ENCODE measurements at regions not wholly inside any gene's neighbourhood (a gene's known extent, or its start where the extent isn't known, plus 50 kb on each side); places are given as distances from the start of the nearest gene placed in this dataset.

DNA sequence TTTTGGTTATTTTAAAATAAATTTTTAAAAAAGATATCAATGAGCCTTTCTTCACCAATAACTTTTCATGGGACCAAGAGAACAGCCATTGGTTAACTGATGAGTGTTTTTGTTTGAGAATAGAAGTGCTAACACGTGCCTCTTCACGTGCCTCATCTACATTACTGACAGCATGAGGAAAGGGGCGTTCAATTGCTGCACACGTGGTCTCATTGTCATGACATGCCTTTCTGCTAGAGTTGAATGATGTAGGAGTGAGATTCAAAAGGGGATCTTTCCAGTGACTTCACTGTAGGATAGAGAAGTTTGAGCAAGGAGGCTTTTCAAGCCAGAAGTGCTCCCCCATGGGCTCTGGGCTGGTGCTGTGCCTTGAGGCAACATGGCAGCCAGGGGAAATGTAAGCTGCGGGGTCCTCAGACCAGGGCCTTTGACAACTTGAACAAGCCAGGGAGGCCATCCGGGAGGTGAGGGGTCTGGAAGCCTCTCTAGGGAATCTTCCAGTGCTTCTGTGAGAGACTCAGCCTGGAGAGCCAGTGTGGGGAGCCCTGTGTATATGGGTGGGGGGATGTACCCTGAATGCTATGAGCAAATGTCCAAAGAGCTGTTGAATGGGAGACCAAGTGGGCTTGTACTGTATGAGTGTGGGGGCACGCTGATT, 51.2 kb upstream of the FSTL4 start:
- Histone ChIP-seq H3K4me1 (no peaks in the 10 kb centered on the region), H3K36me3 (no peaks in the 10 kb centered on the region), H3K4me3 (no peak overlapping the region), H3K27me3 (no peaks in the 10 kb centered on the region), H3K9me3 (no peaks in the 10 kb centered on the region), H3K27ac (no peak overlapping the region)
- TF ChIP-seq CTCF (IDR thresholded peaks at IDR 0.05) = no peak
- DNase-seq (ENCODE audit: low spot score) = peak; percentile 30

DNA sequence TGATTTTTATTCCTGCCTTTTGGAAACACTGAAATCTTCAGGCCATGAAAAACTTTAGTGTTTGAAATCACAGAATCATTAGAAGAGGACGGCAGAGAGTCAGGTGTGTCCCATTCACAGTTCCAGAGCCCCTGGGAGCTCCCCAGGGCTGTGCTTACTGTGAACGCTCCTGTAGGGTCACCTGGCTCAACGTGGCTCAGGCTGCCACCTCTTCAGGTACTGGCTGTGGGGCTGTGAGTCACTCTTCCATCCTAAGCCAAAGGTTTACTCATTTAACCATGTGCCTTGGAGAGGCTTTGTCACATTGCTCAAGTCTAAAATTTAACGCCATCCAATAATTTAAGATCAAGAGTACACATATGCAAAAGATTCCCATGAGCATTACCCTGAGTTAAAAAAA, 50.2 kb upstream of the FSTL4 start:
- H3K27ac ChIP-seq = no peak overlapping the region
- no peaks in the 10 kb centered on the region for H3K27me3 ChIP-seq
- H3K4me3 ChIP-seq = no peak overlapping the region
- TF ChIP-seq CTCF (IDR thresholded peaks at IDR 0.05) = no peak
- H3K9me3 ChIP-seq = no peaks in the 10 kb centered on the region
- no peaks in the 10 kb centered on the region for H3K36me3 ChIP-seq
- H3K4me1 ChIP-seq = no peaks in the 10 kb centered on the region
- DNase-seq (ENCODE audit: low spot score) = peak; percentile 21

All from right atrium auricular region (tissue), 2 donors.